ENCODE measurements at regions not wholly inside any gene's neighbourhood (a gene's known extent, or its start where the extent isn't known, plus 50 kb on each side); places are given as distances from the start of the nearest gene placed in this dataset.

GRCh38 chr20:58058421-58059259 lies 169.8 kb downstream of the ANKRD60 start:
- no peak for DNase-seq

- no peak for DNase-seq
Measured at GRCh38 chr20:58056921-58057686, 171.3 kb downstream of the ANKRD60 start.

GRCh38 chr20:58056021-58056591 lies 172.3 kb downstream of the ANKRD60 start:
- DNase-seq, result no peak

- no peak for DNase-seq
Measured at GRCh38 chr20:58054780-58055373, 173.6 kb downstream of the ANKRD60 start.

- no peak for DNase-seq
Measured at GRCh38 chr20:58054082-58054779, 174.2 kb downstream of the ANKRD60 start.

GRCh38 chr20:58053391-58054055 lies 174.9 kb downstream of the ANKRD60 start:
- DNase-seq, result no peak

GRCh38 chr20:58051367-58051766 lies 177.1 kb downstream of the ANKRD60 start:
- no peak for DNase-seq

- DNase-seq, result no peak
Measured at GRCh38 chr20:58048096-58048702, 180.3 kb downstream of the ANKRD60 start.

GRCh38 chr20:58046311-58046710 lies 182.1 kb downstream of the ANKRD60 start:
- DNase-seq, result no peak

GRCh38 chr20:58045579-58045978 lies 182.9 kb downstream of the ANKRD60 start:
- no peak for DNase-seq

- DNase-seq, result no peak
Measured at GRCh38 chr20:58044931-58045555, 183.4 kb downstream of the ANKRD60 start.

GRCh38 chr20:58044286-58044685 lies 184.2 kb downstream of the ANKRD60 start:
- no peak for DNase-seq

GRCh38 chr20:58043236-58044140 lies 185.0 kb downstream of the ANKRD60 start:
- DNase-seq, result no peak

GRCh38 chr20:58042591-58042990 lies 185.9 kb downstream of the ANKRD60 start:
- DNase-seq, result no peak

GRCh38 chr20:58040447-58041290 lies 187.8 kb downstream of the ANKRD60 start:
- DNase-seq, result no peak

- no peak for DNase-seq
Measured at GRCh38 chr20:58039274-58040092, 189.0 kb downstream of the ANKRD60 start.

- DNase-seq, result no peak
Measured at GRCh38 chr20:58038123-58038654, 190.3 kb downstream of the ANKRD60 start.

- no peak for DNase-seq
Measured at GRCh38 chr20:58037631-58038030, 190.8 kb downstream of the ANKRD60 start.
